Omental fat pad (tissue), 3 donors: ENCODE measurements at regions not wholly inside any gene's neighbourhood (a gene's known extent, or its start where the extent isn't known, plus 50 kb on each side); places are given as distances from the start of the nearest gene placed in this dataset.
"Not testable (repeated sequence)": the region's sequence is repeated elsewhere in the genome, so short reads cannot be mapped to it uniquely, and the experiment has no call there.

Source experiments
- ATAC-seq: fragments of 150-250 bp; one replicate; pipeline ENCODE4 v1.9.1; 2016; ENCODE audit warnings: mild to moderate bottlenecking, moderate library complexity; ENCODE audit not compliant: low FRiP score
- DNase-seq: peaks from one replicate; pipeline ENCODE4 v3.0.0-alpha.2; 2019; ENCODE audit warnings: low spot score
- CTCF ChIP-seq, 3 donors: fragments of 450-650 bp; IDR thresholded peaks; one replicate each; pipeline ENCODE4 v1.5.1; 2016 to 2017; ENCODE audit warnings: antibody characterized with exemption in 3 of 3, mild to moderate bottlenecking in 3 of 3, moderate library complexity in 2 of 3

- no peak for DNase-seq
- no peak for TF ChIP-seq CTCF (IDR thresholded peaks at IDR 0.05)
- ATAC-seq, result no peak
These were observed 275.0 kb upstream of the SGCD start for GRCh38 chr5:156051972-156052371.

GRCh38 chr5:156052656-156053055 is 274.3 kb upstream of the SGCD start:
- TF ChIP-seq CTCF (IDR thresholded peaks at IDR 0.05), result no peak
- no peak for ATAC-seq

GRCh38 chr5:156053056-156053455 is 273.9 kb upstream of the SGCD start:
- ATAC-seq (no peak), DNase-seq (no peak)
- TF ChIP-seq CTCF (IDR thresholded peaks at IDR 0.05), result no peak

More at GRCh38 chr5:156052656-156053055, 274.3 kb upstream of the SGCD start:
- DNase-seq, result no peak

- no peak for TF ChIP-seq CTCF (IDR thresholded peaks at IDR 0.05)
- no peak for DNase-seq
These were observed 250.1 kb upstream of the SGCD start for GRCh38 chr5:156076912-156077311.

GRCh38 chr5:156087577-156088110 is 239.3 kb upstream of the SGCD start:
- no peak for ATAC-seq
- TF ChIP-seq CTCF (IDR thresholded peaks at IDR 0.05), result no peak
- no peak for DNase-seq

More at GRCh38 chr5:156076912-156077311, 250.1 kb upstream of the SGCD start:
- ATAC-seq, result no peak

GRCh38 chr5:156089955-156090940 is 236.7 kb upstream of the SGCD start:
- ATAC-seq, DNase-seq: not testable (repeated sequence)

GRCh38 chr5:156093024-156093423 is 233.9 kb upstream of the SGCD start:
- ATAC-seq (no peak), DNase-seq (no peak)
- TF ChIP-seq CTCF (IDR thresholded peaks at IDR 0.05), result no peak
